Medulla oblongata (tissue), 1 donor: ENCODE measurements at regions not wholly inside any gene's neighbourhood (a gene's known extent, or its start where the extent isn't known, plus 50 kb on each side); places are given as distances from the start of the nearest gene placed in this dataset.
"Not testable (repeated sequence)": the region's sequence is repeated elsewhere in the genome, so short reads cannot be mapped to it uniquely, and the experiment has no call there.

Experiments
- DNase-seq: peaks from one replicate; pipeline ENCODE4 v3.0.0-alpha.2; 2015; ENCODE audit errors: extremely low spot score

DNA sequence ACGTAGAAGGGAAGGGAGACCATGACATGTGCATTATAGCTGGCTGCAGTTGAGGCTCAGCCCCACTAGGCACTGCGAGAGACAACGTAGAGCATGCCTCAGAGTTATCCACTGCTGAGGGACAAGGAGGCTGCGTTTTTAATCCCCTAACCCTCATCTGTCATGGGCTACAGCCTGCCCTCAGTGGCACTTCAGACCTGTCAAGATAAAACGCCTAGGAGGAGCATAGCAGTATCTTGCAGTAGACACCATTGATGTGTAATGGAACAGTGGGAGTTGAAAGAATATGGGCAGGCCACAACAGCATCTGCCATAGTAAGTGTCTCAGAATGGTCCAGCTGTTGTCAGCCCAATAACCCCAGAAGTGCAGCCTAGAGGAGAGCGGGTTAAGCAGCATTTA is 307.0 kb upstream of the PTBP2 start:
- DNase-seq = no peak

DNA sequence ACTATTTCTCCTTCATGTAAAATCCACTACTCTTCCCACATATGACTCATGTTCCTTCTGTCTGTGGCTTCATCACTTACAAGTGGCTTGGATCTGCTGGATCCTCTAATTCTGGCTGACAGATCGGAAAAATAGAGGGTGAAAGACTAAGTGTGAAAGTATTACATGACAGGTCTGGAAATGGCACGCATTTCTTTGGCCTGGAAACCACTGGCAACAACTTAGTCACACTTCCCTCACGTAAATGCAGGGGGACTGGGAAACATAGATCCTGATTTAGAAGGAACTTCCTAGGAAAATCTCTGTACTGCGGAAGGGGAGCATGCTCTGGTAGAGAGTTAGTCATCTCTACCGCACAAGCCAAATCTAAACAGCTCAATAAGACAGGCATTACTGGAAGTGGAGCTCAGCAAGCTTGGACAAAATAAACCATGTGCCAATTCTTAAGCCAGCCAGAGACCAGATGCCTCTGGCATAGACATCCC is 305.4 kb upstream of the PTBP2 start:
- no peak for DNase-seq

DNA sequence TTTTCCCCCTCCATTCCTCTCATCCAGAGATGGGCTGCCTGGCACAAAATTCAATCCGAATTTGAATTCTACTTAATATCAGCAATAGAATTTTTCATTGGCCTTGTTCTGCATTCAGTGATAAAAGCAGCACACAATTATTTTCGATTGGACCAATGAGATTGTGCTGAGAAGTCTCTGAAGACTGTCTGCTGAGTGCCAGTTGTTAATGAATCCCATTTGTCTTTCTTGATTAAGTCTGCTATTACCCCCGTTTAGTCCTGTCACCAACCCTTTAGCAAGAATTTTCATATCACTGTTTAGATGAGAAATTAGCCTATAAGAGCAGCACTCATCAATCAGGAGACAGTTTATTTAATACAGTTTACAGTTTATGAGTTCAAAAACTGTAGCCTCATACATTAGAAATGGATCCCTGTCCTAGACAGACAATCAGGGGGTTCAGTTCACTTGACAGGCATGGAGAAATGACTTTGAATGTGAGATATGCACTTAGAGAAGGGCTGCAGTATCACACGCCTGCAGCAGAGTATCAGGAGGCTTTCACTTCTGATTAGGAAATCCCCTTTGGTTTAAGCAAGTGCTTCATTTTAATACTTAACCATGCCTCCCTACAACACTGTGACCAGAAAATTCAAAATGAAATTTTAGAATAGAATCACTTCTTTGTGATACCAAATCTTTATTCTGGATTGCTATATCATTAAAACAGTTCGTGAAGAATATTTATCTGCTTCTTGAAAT is 304.7 kb upstream of the PTBP2 start:
- no peak for DNase-seq

DNA sequence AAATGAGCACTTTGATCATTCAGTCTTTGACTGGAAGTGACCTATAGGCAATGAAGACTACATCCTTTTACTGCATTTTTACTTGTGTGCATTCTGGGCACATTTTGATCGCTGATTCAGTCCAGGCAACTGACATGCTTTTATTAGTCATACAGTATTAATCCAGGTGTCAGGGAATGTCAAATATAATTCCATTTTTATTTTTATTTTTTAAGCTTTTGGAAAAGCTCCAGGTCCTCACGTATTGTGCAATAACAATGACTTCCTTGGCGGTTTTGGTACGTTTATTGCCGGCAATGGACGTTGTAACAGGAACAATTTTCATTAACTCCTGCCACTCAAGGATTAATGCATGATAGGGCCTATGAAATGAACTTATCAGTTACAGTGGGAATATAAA is 302.6 kb upstream of the PTBP2 start:
- no peak for DNase-seq

DNA sequence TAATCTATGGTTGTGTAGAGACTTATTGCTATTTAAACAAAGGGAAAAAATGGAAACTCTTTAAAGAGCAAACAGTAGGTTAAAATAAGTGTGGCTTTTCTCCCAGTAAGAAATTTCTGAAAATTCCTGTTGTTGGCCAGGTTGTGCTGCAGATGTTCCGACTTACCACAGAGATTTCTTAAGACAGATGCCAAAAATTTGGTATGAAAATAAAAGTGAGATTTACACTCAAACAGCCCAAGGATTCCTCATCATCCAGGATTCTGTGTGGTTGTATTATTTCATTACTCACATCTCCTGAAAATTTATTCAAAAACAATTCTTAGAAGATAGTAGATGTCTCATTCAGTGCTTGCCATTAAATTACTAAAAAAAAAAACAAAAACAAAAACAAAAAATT is 296.7 kb upstream of the PTBP2 start:
- no peak for DNase-seq

DNA sequence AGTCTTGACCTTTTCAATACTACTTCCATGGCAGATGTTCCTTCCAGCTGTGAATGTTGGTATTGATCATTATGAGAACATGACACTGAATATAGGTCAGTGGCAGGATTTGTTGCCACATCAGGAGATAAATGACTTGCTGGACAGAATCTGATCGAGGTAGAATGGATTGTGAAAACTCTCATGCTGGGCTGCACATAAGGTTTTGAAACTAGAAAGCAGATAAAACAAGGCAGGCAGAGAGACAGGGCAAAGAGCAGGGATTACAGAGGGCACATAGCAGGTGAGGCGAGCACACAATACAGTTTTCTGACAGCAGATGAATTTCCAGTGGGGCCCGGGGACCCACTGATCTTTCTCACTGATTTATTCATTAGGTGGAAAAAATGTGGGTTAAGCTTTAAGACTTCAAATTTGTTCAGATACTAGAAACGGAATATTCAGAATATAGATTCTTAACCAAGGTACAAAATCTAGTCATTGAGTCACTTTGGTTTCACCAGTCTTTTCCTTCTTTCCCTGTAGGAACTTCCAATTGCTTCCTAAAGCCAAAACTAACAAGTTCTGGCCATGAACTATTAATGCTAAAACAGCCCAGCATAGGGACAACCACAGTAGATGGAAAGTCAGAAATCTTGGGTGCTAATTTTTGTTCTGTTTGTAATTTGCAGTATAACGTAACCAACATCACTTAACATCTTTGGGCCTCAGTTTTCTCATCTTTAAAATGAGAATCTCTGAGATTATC is 296.0 kb upstream of the PTBP2 start:
- DNase-seq = no peak

DNA sequence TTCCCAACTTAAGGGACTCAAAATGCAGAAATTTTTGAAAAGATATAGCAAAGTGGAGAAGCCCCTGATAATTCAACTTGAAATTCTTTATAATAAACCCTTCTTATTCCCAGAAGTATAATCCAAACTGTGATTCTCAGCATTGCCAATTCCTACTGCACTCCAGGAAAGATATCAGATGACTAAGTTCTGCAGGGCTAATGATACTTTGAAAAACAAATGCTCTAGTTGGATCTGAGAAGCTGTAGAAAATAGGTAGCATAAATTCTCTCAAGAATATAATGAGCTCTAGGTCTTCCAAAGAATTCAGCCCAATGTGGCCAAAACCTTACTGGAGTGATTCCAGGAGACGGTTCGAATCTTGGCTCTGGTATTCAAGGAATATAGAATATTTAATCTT is 294.0 kb upstream of the PTBP2 start:
- DNase-seq = no peak

DNA sequence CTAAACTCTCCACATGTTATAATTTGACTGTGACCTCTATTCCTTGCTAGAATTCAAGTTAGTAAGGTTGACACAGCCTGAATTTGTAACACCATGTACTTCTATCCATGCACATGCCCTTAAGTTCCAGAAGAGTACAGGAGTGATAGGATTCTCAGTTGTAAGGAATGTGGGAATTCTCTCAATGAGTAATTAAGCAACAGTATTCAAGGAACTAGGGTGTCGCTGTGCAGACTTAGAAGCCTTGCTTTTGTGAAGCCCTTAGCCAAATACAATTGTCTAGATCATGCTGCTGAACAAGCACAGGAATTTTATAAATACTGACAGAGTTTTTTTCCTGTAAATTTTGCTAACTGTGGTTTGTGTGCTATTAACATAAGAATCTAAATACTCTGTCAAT is 276.3 kb upstream of the PTBP2 start:
- no peak for DNase-seq

DNA sequence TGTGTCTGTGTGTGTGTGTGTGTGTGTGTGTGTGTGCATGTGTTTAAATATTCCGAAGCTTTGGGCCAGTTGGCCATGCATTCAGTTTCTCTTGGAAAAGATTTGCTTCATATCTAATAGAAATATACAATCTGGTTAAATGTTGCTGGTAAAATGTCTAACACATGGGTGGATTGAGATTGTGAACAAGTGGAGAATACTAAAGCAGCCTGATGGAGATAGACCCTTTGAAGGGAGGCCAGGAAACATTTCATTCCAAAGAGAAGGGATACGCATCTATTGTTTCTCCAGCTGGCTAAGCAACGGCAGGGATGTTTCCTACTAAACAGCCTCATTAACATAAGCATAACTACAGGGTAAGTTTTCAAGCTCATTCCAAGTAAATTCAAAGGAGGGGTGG is 257.5 kb upstream of the PTBP2 start:
- no peak for DNase-seq

DNA sequence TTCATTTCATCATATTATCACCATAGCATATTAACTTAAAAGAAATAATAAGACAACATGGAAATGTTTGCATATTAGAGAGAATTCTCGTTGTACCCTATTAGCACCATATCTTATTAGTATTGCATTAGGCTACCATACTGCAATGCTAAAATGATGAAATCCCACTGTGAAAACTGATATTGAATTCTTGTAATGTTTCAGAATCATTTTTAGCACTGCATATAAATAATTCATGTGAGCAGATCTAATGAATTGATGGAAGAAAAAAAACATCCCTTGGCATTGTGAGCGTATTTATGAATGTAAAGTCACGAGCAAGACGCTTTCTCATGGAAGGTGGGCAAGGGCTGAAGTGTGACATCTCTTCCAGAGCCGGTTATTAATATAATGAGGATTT is 257.1 kb upstream of the PTBP2 start:
- DNase-seq = no peak

DNA sequence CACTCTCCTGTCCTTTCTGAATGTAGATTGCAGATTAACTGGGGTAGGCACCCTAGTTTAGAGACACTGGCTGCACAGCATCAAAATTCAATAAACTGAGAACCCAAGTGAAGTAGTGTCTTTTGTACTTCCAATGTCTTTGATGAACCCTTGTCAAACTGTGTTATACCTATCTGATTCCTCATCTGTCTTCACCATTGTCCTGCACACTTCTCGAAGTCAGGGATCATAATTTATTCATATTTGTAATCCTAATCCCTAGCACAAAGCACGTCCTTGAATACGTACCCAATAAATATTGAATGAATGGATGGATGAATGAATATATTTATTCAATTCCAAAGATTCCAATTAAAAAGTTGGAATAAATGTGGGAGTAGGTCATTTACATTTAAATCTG is 256.6 kb upstream of the PTBP2 start:
- DNase-seq = no peak

DNA sequence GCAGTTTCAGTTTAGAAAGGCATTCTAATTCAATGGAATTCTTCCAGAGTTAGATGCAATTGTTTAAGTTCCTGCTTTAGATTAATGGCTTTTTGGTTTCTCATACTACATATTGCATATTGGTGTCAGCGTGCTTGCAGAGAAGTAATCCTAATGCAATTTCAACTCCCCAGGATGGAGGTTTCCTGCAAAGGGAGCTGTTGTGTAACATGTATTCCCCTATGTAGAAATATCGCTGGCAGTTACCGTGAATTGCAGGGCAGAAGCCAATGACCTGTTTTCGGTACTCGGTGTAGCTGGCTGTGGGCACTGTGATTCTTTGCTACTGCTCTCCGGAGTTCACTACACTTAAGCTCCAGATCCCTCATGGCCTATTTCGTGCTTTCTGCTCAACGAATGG is 256.1 kb upstream of the PTBP2 start:
- DNase-seq = no peak

DNA sequence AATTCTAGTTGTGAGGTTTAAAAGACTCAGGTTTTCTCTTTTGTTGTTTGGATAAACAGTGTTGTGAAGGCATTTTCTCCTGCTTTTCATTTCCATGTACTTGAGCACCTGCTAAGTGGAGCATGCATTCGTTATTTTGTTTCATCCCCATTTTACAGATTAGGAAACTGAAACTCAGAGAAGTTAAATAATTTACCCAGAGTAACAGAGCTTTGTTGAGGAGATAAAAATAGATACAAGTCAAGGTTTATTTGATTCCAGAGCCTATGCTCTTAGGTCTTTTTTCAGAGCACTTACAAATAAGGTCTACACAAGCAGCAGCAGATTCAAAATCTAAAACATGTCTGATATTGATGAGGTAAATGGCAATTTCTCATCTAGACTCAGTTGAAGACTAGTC is 254.7 kb upstream of the PTBP2 start:
- DNase-seq = no peak

DNA sequence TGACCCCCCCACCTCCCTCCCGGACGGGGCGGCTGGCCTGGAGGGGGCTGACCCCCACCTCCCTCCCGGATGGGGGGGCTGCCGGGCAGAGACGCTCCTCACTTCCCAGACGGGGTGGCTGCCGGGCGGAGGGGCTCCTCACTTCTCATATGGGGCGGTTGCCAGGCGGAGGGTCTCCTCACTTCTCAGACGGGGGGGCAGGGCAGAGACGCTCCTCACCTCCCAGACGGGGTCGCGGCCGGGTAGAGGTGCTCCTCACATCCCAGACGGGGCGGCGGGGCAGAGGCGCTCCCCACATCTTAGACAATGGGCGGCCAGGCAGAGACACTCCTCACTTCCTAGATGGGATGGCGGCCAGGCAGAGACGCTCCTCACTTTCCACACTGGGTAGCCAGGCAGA is 251.9 kb upstream of the PTBP2 start:
- DNase-seq = not testable (repeated sequence)

DNA sequence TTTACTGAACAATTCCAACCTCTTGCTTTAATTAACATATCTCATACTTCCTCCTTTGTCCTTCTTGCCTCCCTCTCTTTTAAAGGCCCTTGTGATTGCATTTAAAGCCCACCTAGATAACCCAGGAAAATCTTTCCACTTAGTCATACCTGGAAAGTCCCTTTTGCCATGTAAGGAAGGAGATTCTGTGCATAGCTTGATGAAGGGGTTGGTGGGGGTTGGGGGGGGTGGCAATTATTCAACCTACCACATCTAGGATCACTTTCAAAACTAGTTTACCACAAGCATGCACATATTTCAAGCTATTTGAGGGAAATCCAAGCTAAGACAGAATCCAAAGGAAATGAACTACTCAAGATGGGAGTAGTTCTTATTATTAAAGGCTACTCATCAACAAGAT is 249.1 kb upstream of the PTBP2 start:
- DNase-seq = no peak

DNA sequence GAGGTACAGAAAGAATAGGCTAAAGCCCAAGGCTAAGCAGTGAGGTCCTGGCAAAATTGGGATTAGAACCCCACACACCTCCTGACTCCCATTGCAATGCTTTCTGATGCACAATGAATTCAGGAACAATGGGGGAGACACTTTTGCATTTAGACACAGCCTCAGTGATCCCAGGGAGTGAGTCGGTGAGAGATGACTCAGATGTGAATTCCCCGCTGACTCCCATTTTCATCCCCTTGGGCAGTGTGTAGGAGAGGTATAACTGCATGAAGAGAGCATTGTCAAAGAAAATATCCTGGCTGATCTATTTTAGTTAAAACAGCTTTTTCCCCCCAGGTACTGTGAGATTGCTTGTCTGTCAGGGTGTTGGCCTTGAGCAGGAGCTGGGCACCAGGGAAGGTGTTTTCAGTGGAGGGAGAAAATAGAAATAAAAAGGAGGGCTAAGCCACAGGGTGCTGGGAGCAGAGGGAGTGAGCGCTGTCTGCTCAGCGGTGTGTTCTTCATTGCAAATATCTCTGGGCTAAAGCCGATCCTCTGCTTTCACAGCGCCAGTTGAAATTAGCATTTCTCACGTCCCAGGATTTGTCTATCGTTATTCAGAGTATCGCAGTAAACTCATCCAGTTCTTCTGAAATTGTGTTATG is 247.7 kb upstream of the PTBP2 start:
- no peak for DNase-seq

DNA sequence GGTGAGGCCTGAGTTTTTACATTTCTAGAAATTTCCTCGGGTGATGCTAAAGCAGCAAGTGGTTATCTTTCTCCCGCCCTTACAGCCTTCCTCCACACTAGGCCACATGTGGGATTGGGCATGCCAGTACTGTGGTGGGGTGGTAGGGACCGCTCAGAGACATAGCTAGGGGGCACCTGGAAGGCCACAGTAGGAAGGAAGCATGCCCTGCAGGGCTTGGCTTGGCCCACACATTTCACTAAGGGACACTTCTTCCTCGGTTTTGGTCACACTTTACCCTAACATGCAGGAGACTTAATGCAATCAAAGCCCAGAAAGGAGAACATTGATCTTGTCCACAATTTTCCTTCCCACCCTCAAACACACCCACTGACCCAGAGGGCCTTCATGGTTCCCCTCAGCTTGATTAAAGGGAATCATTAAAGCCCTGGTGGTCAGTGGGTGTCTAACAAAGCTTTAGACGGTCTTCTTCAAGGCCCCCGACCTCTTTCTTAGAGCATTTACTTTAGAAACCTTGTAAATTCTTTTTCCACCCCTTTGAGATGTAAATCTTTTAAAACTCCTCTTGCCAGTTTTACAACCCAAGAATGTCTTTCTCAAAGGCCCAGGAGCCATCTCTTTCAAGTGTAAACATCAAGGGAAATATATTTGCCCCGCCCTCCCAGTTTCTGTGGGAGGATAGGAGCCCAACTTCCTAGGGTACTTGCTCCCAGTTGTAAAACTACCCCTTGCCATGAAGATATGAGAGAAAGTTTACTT is 246.4 kb upstream of the PTBP2 start:
- no peak for DNase-seq

DNA sequence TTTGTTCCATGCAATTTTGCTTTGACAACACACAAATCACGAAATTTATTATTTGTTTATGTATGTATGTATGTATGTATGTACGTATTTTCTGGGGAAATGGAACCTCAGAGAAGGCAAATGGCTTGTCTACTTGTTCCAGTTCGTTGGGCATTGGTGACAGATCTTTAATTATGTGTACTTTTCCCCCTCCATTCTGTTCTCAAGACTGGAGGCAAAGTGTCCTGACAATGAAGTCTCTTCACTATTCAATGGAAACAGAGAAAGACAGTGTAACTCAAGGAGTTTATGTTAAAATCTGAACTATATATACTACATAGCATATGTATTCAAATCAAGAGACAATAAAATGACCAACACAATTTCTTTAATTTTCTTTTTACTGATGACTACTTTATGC is 245.7 kb upstream of the PTBP2 start:
- no peak for DNase-seq

DNA sequence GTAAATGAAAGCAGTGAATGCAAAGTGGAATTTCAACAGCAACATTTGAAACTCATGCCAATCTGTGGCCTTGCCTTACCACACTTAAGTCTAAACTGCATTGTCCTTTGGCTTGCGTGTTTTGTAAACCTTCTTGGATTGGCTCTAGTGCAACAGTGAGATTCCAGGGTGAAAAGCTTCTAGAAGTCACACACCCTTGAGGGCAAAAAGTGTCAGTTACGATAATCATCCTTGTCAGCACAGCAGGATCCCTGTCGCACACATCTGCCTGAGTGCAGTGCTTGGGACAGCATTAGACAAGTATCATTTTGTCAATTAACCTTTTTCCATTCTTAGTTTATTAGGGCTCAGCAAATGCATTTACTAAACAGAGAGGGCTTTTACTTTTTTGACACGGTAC is 243.4 kb upstream of the PTBP2 start:
- no peak for DNase-seq

DNA sequence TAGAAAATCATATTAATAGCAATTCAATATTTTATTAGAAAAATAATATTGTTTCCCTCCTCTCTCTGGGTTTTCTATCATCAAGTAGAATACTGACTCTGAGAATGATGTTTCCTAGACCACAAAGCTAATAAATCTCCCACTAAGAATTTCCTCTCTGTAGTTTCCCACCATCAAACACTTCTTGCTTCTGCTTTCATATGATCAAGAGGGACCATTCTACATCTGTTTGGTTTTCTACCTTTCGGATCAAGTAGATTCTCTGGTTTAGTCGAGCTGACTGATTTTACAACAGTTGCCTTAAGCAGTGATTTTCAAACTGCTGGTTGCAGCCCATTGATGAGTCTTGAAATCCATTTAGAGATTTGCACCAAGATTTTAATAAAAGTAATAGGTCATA is 240.2 kb upstream of the PTBP2 start:
- no peak for DNase-seq

DNA sequence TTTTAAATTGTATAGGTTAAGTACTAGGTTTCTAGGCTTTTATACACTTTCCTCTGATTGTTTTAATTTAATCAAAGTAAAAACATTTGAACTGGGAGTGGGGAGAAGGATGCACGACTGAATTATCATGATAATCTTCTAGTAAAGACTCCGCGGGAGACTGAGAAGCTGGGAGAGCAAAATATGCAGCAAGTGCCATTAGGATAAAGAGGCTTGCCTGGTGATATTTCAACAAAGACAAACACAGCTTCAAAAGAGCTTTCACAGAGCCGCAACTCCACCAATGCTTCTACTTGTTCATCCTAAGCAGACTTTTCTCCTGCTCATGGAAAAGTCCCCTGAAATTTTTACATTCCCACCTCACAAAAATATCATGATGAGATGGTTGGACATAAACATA is 239.0 kb upstream of the PTBP2 start:
- DNase-seq = peak; percentile 50

DNA sequence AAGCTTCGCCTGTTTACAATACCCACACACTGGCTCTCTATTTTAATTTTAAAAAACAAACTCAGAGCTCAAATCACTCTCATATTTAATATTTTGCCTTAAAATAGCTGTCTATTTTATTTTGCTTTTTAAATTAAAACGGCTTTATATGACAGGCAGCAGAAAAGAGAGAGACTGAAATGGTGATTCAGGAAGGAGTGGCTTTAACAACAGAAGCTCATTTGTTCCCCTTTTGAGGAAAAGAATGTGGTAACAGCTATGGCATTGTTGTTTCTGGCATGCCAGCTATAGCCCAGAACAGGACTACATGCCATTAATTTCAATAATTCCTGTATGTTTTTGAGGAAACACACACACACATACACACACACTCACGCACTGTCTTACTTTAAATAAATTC is 234.2 kb upstream of the PTBP2 start:
- DNase-seq = peak; percentile 79
